Panc1 (cell line): ENCODE measurements at regions not wholly inside any gene's neighbourhood (a gene's known extent, or its start where the extent isn't known, plus 50 kb on each side); places are given as distances from the start of the nearest gene placed in this dataset.

ENCODE experiments used
- CTCF ChIP-seq: fragments of 450-650 bp; IDR thresholded peaks from 2 replicates; pipeline ENCODE4 v1.5.1; 2017; ENCODE audit warnings: mild to moderate bottlenecking
- POLR2AphosphoS5 ChIP-seq: IDR thresholded peaks from 2 replicates; pipeline ENCODE4 v1.6.1; 2012; ENCODE audit warnings: mild to moderate bottlenecking, low read depth, low read length, moderate library complexity
- SIN3A ChIP-seq: IDR thresholded peaks from 2 replicates; pipeline ENCODE4 v1.6.1; 2012; ENCODE audit warnings: low read depth, mild to moderate bottlenecking, low read length, moderate library complexity, borderline replicate concordance; ENCODE audit not compliant: insufficient read depth

DNA sequence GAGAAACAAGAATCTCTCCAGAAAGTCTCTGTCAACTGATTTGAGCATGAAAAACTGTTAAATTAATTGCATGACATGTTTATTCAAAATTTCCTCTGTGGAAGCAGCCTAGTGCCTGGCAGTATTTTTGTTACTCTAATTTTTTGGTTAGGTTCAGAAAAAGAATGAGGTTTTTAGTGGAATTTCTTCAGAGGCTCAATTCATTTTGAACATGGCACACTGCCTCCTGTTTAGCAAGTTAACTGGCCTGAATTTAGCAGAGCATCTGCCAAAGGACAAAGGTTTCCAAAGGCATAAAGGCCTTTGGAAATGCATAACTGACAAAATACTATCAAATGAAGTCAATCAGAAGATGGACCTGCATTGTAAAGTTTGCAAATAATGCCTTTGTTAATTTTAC lies 1326.5 kb downstream of the PLA2G4A start:
- TF ChIP-seq CTCF (no peak), SIN3A (no peak), POLR2AphosphoS5 (no peak)
